ENCODE measurements at regions not wholly inside any gene's neighbourhood (a gene's known extent, or its start where the extent isn't known, plus 50 kb on each side); places are given as distances from the start of the nearest gene placed in this dataset.

GRCh38 chr6:14365393-14365792 is 247.8 kb downstream of the CD83 start:
- Histone ChIP-seq H3K9me3 (ENCODE audit: control insufficient read depth, insufficient read depth, low read length) (no peaks in the 10 kb centered on the region), H3K4me3 (ENCODE audit: low read length) (no peak overlapping the region), H3K27me3 (ENCODE audit: control insufficient read depth, insufficient read depth, low read length) (no peaks in the 10 kb centered on the region), H3K4me1 (ENCODE audit: control insufficient read depth, insufficient read depth, low read length) (peaks cover 1% of the 10 kb centered on the region; the same call in 1 of the 2 replicates), H3K27ac (ENCODE audit: low read length) (no peak overlapping the region), H3K36me3 (ENCODE audit: control insufficient read depth, insufficient read depth, low read length) (no peaks in the 10 kb centered on the region)
- WGBS (ENCODE audit: insufficient coverage, insufficient read length) = no CpG with 5 or more reads among the region's 1 CpG
- no peak for DNase-seq (ENCODE audit: low read depth, low spot score)

DNA sequence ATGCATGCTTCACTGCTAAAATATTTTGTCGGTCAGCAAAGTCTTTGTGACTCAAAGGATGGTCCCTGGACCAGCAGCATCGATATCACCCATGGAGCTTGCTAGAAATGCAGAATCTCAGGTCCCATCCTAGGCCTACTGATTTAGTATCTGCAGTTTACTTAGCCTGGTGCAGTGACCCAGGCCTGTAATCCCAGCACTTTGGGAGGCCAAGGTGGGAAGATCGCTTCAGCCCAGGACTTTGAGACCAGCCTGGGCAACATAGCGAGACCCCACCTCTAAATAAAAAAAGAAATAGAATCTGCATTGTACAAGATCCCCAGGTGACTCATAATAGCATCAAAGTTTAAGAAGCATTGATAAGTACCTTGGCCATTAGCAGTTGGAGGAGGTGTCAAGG is 248.7 kb downstream of the CD83 start:
- no peaks in the 10 kb centered on the region for H3K36me3 ChIP-seq (ENCODE audit: control insufficient read depth, insufficient read depth, low read length)
- no peaks in the 10 kb centered on the region for H3K27me3 ChIP-seq (ENCODE audit: control insufficient read depth, insufficient read depth, low read length)
- no peak overlapping the region for H3K4me3 ChIP-seq (ENCODE audit: low read length)
- no peak overlapping the region for H3K27ac ChIP-seq (ENCODE audit: low read length)
- no peak for DNase-seq (ENCODE audit: low read depth, low spot score)
- no CpG with 5 or more reads among the region's 4 CpGs for WGBS (ENCODE audit: insufficient coverage, insufficient read length)
- no peaks in the 10 kb centered on the region for H3K9me3 ChIP-seq (ENCODE audit: control insufficient read depth, insufficient read depth, low read length)
- peaks cover 1% of the 10 kb centered on the region; the same call in 1 of the 2 replicates for H3K4me1 ChIP-seq (ENCODE audit: control insufficient read depth, insufficient read depth, low read length)

DNA sequence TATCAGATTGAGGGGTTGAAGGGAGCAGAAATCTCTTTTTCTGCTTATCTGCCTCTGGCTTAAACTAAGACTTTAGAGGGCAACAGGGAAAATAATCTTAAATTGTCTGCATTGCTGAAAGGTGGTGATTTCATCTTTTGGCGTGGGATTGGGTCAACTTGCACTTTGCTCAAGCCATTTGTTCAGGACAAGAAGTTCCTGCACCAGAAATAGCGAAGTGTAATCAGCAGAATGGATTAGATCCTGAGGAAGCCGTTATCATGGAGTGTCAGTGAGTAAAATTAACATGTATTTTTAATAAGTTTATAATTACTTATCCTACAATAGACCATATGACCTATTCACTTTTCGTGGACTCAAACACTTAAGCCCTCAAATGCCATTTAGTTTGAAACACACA is 249.3 kb downstream of the CD83 start:
- H3K9me3 ChIP-seq (ENCODE audit: control insufficient read depth, insufficient read depth, low read length) = no peaks in the 10 kb centered on the region
- no CpG with 5 or more reads among the region's 4 CpGs for WGBS (ENCODE audit: insufficient coverage, insufficient read length)
- no peak overlapping the region for H3K27ac ChIP-seq (ENCODE audit: low read length)
- no peaks in the 10 kb centered on the region for H3K27me3 ChIP-seq (ENCODE audit: control insufficient read depth, insufficient read depth, low read length)
- peaks cover 1% of the 10 kb centered on the region; the same call in 1 of the 2 replicates for H3K4me1 ChIP-seq (ENCODE audit: control insufficient read depth, insufficient read depth, low read length)
- no peak for DNase-seq (ENCODE audit: low read depth, low spot score)
- no peak overlapping the region for H3K4me3 ChIP-seq (ENCODE audit: low read length)
- H3K36me3 ChIP-seq (ENCODE audit: control insufficient read depth, insufficient read depth, low read length) = no peaks in the 10 kb centered on the region

- no peak overlapping the region for H3K4me3 ChIP-seq (ENCODE audit: low read length)
- H3K27ac ChIP-seq (ENCODE audit: low read length) = no peak overlapping the region
- WGBS (ENCODE audit: insufficient coverage, insufficient read length) = no CpG with 5 or more reads among the region's 2 CpGs
These were observed 249.7 kb downstream of the CD83 start for GRCh38 chr6:14367296-14367695.

GRCh38 chr6:14369717-14370116 is 252.1 kb downstream of the CD83 start:
- no CpG with 5 or more reads among the region's 3 CpGs for WGBS (ENCODE audit: insufficient coverage, insufficient read length)
- Histone ChIP-seq H3K36me3 (ENCODE audit: control insufficient read depth, insufficient read depth, low read length) (no peaks in the 10 kb centered on the region), H3K4me1 (ENCODE audit: control insufficient read depth, insufficient read depth, low read length) (peaks cover 1% of the 10 kb centered on the region; the same call in 1 of the 2 replicates), H3K27me3 (ENCODE audit: control insufficient read depth, insufficient read depth, low read length) (no peaks in the 10 kb centered on the region), H3K4me3 (ENCODE audit: low read length) (no peak overlapping the region), H3K9me3 (ENCODE audit: control insufficient read depth, insufficient read depth, low read length) (no peaks in the 10 kb centered on the region), H3K27ac (ENCODE audit: low read length) (no peak overlapping the region)
- no peak for DNase-seq (ENCODE audit: low read depth, low spot score)

More at GRCh38 chr6:14367296-14367695, 249.7 kb downstream of the CD83 start:
- DNase-seq (ENCODE audit: low read depth, low spot score) = no peak
- no peaks in the 10 kb centered on the region for H3K9me3 ChIP-seq (ENCODE audit: control insufficient read depth, insufficient read depth, low read length)
- no peaks in the 10 kb centered on the region for H3K27me3 ChIP-seq (ENCODE audit: control insufficient read depth, insufficient read depth, low read length)
- H3K4me1 ChIP-seq (ENCODE audit: control insufficient read depth, insufficient read depth, low read length) = peaks cover 1% of the 10 kb centered on the region; the same call in 1 of the 2 replicates
- no peaks in the 10 kb centered on the region for H3K36me3 ChIP-seq (ENCODE audit: control insufficient read depth, insufficient read depth, low read length)

DNA sequence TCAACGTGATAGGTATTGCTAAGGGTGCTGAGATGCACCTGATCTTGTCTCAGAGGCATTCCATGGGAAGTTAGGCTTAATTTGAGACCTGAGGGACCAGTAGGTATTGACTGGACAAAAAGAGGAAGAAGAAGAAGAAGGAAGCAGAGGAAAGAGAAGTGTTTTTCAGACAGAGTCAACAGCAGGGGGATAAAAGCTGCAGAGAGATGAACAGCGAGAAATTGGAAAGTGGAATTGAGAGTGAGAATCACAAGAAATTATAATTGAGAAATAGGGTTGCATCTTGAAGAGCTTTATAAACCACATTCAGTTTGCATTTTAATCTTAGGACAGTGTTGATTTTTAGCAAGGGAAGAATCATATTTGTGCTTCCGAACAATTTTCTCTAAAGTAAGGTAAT is 254.0 kb downstream of the CD83 start:
- Histone ChIP-seq H3K9me3 (ENCODE audit: control insufficient read depth, insufficient read depth, low read length) (no peaks in the 10 kb centered on the region), H3K27ac (ENCODE audit: low read length) (no peak overlapping the region), H3K27me3 (ENCODE audit: control insufficient read depth, insufficient read depth, low read length) (no peaks in the 10 kb centered on the region), H3K4me1 (ENCODE audit: control insufficient read depth, insufficient read depth, low read length) (peaks cover 1% of the 10 kb centered on the region; the same call in 1 of the 2 replicates), H3K4me3 (ENCODE audit: low read length) (no peak overlapping the region), H3K36me3 (ENCODE audit: control insufficient read depth, insufficient read depth, low read length) (no peaks in the 10 kb centered on the region)
- 100% methylated on average over 1 of the region's 3 CpGs for WGBS (ENCODE audit: insufficient coverage, insufficient read length)
- DNase-seq (ENCODE audit: low read depth, low spot score) = no peak

- H3K4me1 ChIP-seq (ENCODE audit: control insufficient read depth, insufficient read depth, low read length) = no peaks in the 10 kb centered on the region
- DNase-seq (ENCODE audit: low read depth, low spot score) = no peak
- H3K9me3 ChIP-seq (ENCODE audit: control insufficient read depth, insufficient read depth, low read length) = no peaks in the 10 kb centered on the region
- no peaks in the 10 kb centered on the region for H3K27me3 ChIP-seq (ENCODE audit: control insufficient read depth, insufficient read depth, low read length)
- H3K4me3 ChIP-seq (ENCODE audit: low read length) = no peak overlapping the region
- H3K27ac ChIP-seq (ENCODE audit: low read length) = no peak overlapping the region
- no peaks in the 10 kb centered on the region for H3K36me3 ChIP-seq (ENCODE audit: control insufficient read depth, insufficient read depth, low read length)
- WGBS (ENCODE audit: insufficient coverage, insufficient read length) = 100% methylated on average over 1 of the region's 7 CpGs
These were observed 255.3 kb downstream of the CD83 start for GRCh38 chr6:14372734-14373489.

DNA sequence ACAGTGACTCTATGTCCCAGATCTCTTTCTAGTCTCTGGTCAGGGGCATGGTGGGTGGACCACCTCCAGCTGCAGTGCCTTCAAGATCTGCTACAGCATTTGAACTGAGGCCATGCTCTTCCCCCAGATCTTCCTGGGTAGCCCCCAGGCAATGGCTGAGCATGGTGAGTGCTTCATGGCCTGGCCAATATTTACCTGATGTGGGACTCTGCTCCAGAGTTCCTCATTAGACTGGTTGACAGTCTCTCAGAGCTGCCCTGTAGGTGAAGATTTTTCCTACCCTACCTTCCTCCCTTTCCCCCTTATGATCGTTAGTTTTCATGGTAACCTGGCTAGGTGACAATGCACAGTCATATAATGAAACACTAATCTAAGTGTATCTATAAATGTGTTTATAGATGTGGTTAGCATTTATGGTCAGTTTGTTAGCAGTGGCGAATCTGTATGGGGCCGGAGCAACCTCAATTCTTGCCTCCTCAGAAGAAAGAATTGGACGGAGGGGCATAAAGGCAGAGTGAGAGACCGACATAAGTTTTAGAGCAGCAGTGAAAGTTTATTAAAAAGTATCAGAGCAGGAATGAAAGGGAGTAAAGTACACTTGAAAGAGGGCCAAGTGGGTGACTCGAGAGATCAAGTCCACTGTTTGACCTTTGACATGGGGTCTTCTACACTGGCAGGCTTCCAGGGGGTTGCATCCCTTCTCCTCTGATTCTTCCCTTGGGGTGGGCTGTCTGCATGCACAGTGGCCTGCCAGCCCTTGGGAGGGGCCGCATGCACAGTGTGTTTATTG is 256.3 kb downstream of the CD83 start:
- Histone ChIP-seq H3K27ac (ENCODE audit: low read length) (no peak overlapping the region), H3K9me3 (ENCODE audit: control insufficient read depth, insufficient read depth, low read length) (no peaks in the 10 kb centered on the region), H3K4me3 (ENCODE audit: low read length) (no peak overlapping the region), H3K27me3 (ENCODE audit: control insufficient read depth, insufficient read depth, low read length) (no peaks in the 10 kb centered on the region), H3K4me1 (ENCODE audit: control insufficient read depth, insufficient read depth, low read length) (no peaks in the 10 kb centered on the region), H3K36me3 (ENCODE audit: control insufficient read depth, insufficient read depth, low read length) (no peaks in the 10 kb centered on the region)
- DNase-seq (ENCODE audit: low read depth, low spot score) = no peak
- WGBS (ENCODE audit: insufficient coverage, insufficient read length) = no CpG with 5 or more reads among the region's 7 CpGs

- no peak for DNase-seq (ENCODE audit: low read depth, low spot score)
- no CpG with 5 or more reads among the region's 1 CpG for WGBS (ENCODE audit: insufficient coverage, insufficient read length)
- no peaks in the 10 kb centered on the region for H3K27me3 ChIP-seq (ENCODE audit: control insufficient read depth, insufficient read depth, low read length)
- H3K4me3 ChIP-seq (ENCODE audit: low read length) = no peak overlapping the region
- no peak overlapping the region for H3K27ac ChIP-seq (ENCODE audit: low read length)
- no peaks in the 10 kb centered on the region for H3K9me3 ChIP-seq (ENCODE audit: control insufficient read depth, insufficient read depth, low read length)
- H3K4me1 ChIP-seq (ENCODE audit: control insufficient read depth, insufficient read depth, low read length) = peaks cover 5% of the 10 kb centered on the region; the same call in 1 of the 2 replicates
- H3K36me3 ChIP-seq (ENCODE audit: control insufficient read depth, insufficient read depth, low read length) = no peaks in the 10 kb centered on the region
These were observed 258.4 kb downstream of the CD83 start for GRCh38 chr6:14375930-14376329.

- Histone ChIP-seq H3K9me3 (ENCODE audit: control insufficient read depth, insufficient read depth, low read length) (no peaks in the 10 kb centered on the region), H3K36me3 (ENCODE audit: control insufficient read depth, insufficient read depth, low read length) (no peaks in the 10 kb centered on the region), H3K27ac (ENCODE audit: low read length) (peak overlapping the region; percentile 0), H3K4me1 (ENCODE audit: control insufficient read depth, insufficient read depth, low read length) (peaks cover 10% of the 10 kb centered on the region; the same call in 1 of the 2 replicates), H3K27me3 (ENCODE audit: control insufficient read depth, insufficient read depth, low read length) (no peaks in the 10 kb centered on the region), H3K4me3 (ENCODE audit: low read length) (no peak overlapping the region)
- WGBS (ENCODE audit: insufficient coverage, insufficient read length) = no CpG with 5 or more reads among the region's 3 CpGs
- DNase-seq (ENCODE audit: low read depth, low spot score) = no peak
These were observed 262.0 kb downstream of the CD83 start for GRCh38 chr6:14379568-14379967.
